ENCODE measurements at regions not wholly inside any gene's neighbourhood (a gene's known extent, or its start where the extent isn't known, plus 50 kb on each side); places are given as distances from the start of the nearest gene placed in this dataset.

DNA sequence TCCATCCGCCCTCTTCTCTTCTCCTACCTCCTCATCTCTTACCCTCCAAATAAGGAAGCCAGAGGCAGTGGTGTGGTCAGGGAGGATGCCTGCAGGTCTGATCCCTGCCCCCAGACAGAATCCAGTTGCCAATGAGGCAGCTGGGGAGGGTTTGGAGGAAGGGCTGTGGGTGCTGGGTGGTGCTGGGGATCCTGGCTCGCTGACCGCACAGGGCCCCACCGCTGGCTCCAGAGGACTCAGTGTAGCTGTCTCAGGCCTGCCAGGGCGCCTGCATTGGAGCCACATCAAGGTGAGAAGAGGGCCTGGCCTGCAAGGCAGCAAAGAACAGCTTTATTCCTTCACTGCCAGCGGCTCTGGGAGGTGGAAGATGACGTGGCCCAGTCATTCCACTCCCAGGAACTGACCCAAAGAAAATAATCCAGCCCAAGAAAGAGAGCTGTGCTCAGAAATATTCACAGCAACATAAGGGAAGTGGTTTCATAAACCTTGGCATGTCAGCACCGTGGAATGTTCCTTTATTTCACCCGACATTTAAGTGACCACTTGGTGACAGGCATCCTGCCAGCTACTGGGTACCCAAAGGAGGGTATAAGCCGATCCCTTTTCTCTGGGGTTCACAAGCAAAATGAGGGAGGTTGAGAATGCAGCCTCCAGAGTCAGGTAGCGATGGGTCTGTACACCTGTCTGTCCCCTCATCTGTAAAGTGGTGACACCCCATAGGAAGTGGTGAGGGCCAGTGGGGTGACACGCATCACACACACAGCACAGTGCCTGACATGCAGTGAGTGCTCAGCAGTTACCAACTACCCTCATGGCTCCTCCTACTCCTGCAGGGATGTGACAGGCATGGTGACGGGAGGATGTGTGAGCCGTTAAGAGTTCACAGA is 125.1 kb downstream of the SNX5 start:
- ATAC-seq: peak; percentile 94 to 97 (median 94)

DNA sequence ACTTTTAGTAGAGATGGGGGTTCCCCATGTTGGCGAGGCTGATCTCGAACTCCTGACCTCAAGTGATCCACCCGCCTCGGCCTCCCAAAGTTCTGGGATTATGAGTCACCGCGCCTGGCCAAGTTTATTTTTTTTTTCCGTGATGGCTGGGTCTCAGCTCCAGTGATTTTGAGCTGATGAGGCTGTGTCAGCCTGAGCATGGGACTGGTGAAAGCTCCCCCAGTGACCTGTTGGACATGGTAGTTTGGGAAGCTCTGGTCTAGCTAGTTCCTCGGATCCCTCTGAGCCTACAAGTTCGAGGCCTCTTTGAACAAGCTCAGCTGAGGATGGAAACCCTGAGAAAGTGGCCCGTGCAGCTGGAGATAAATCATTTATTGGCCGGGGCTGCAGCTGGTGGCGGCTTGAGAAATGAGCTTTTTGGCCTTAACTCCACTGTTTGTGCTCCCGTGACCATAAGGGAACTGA is 126.8 kb downstream of the SNX5 start:
- intact Hi-C loops (cut with micrococcal nuclease): loop anchor here (5.0 kb wide), 1 partner anchor 159 kb away; the partner anchor contains the start of gene RRBP1
- H3K4me3 Mint-ChIP-seq: no peak overlapping the region
- H3K9me3 ChIP-seq (ENCODE audit: control insufficient read depth, insufficient read depth, low read length): no peaks in the 10 kb centered on the region
- H3K36me3 ChIP-seq (ENCODE audit: control insufficient read depth, insufficient read depth, low read length): no peaks in the 10 kb centered on the region
- 92% methylated on average over 13 of the region's 13 CpGs for WGBS (ENCODE audit: insufficient coverage)
- no peaks in the 10 kb centered on the region for H3K9me3 Mint-ChIP-seq
- H3K27me3 Mint-ChIP-seq (ENCODE audit: low read depth in 2 of 2): no peaks in the 10 kb centered on the region
- TF ChIP-seq, protein P1, sequence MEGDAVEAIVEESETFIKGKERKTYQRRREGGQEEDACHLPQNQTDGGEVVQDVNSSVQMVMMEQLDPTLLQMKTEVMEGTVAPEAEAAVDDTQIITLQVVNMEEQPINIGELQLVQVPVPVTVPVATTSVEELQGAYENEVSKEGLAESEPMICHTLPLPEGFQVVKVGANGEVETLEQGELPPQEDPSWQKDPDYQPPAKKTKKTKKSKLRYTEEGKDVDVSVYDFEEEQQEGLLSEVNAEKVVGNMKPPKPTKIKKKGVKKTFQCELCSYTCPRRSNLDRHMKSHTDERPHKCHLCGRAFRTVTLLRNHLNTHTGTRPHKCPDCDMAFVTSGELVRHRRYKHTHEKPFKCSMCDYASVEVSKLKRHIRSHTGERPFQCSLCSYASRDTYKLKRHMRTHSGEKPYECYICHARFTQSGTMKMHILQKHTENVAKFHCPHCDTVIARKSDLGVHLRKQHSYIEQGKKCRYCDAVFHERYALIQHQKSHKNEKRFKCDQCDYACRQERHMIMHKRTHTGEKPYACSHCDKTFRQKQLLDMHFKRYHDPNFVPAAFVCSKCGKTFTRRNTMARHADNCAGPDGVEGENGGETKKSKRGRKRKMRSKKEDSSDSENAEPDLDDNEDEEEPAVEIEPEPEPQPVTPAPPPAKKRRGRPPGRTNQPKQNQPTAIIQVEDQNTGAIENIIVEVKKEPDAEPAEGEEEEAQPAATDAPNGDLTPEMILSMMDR (IDR thresholded peaks at IDR 0.05): no peak
- H3K4me1 ChIP-seq (ENCODE audit: control insufficient read depth, insufficient read depth, low read length): peaks cover 40% of the 10 kb centered on the region
- ATAC-seq (no peak), DNase-seq (no peak)
- peaks cover 35 to 36% of the 10 kb centered on the region in 2 donors for H3K4me1 Mint-ChIP-seq
- no peak overlapping the region for H3K27ac ChIP-seq (ENCODE audit: low read length)
- H3K36me3 Mint-ChIP-seq: no peaks in the 10 kb centered on the region
- H3K4me3 ChIP-seq (ENCODE audit: low read length): no peak overlapping the region
- no peaks in the 10 kb centered on the region for H3K27me3 ChIP-seq (ENCODE audit: control insufficient read depth, insufficient read depth, low read length)
- peak overlapping the region in 1 of 2 donors; percentile 91 for H3K27ac Mint-ChIP-seq

More for the DNA sequence above, 125.1 kb downstream of the SNX5 start:
- Mint-ChIP-seq H3K4me3 (peak overlapping the region; percentile 10), H3K9me3 (no peaks in the 10 kb centered on the region), H3K27ac (peak overlapping the region; percentile 45 to 91), H3K27me3 (ENCODE audit: low read depth in 2 of 2) (no peaks in the 10 kb centered on the region), H3K4me1 (peaks cover 37 to 53% of the 10 kb centered on the region in 2 donors), H3K36me3 (no peaks in the 10 kb centered on the region)
- intact Hi-C loops (cut with micrococcal nuclease): loop anchor here (5.0 kb wide), 1 partner anchor 161 kb away; the partner anchor contains the start of gene RRBP1
- H3K36me3 ChIP-seq (ENCODE audit: control insufficient read depth, insufficient read depth, low read length): no peaks in the 10 kb centered on the region
- 31% methylated on average over 13 of the region's 14 CpGs for WGBS (ENCODE audit: insufficient coverage)
- H3K4me3 ChIP-seq (ENCODE audit: low read length): no peak overlapping the region
- peak; percentile 52 to 61 for DNase-seq
- H3K27ac ChIP-seq (ENCODE audit: low read length): peak overlapping the region; percentile 63
- TF ChIP-seq, protein P1 (IDR thresholded peaks at IDR 0.05): no peak
- H3K9me3 ChIP-seq (ENCODE audit: control insufficient read depth, insufficient read depth, low read length): no peaks in the 10 kb centered on the region
- H3K27me3 ChIP-seq (ENCODE audit: control insufficient read depth, insufficient read depth, low read length): no peaks in the 10 kb centered on the region
- peaks cover 56% of the 10 kb centered on the region for H3K4me1 ChIP-seq (ENCODE audit: control insufficient read depth, insufficient read depth, low read length)

DNA sequence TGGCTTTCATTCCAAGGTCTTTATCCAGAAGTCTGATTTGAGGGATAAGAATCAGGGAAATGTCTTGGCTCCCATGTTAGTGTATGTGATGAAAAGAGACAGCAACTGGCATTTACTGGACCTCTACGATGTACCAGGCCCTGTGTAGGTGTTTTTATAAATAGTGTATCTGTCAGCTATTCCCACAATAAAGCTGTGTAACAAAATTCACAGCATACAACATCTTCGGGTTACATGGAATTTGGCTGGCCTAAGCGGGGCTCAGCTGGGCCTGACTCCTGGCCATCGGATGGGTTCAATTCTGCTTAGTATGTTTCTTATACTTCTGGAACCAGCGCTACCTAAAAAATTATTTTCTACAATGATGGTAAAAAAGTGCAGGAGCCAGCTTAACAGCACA is 128.2 kb downstream of the SNX5 start:
- H3K4me3 ChIP-seq (ENCODE audit: low read length): no peak overlapping the region
- DNase-seq: no peak
- H3K4me1 ChIP-seq (ENCODE audit: control insufficient read depth, insufficient read depth, low read length): peaks cover 27% of the 10 kb centered on the region
- peak overlapping the region in 1 of 2 donors; percentile 73 for H3K27ac Mint-ChIP-seq
- WGBS (ENCODE audit: insufficient coverage): 97% methylated on average over 5 of the region's 5 CpGs
- H3K36me3 ChIP-seq (ENCODE audit: control insufficient read depth, insufficient read depth, low read length): no peaks in the 10 kb centered on the region
- intact Hi-C loops (cut with micrococcal nuclease): loop anchor here (5.0 kb wide), 1 partner anchor 158 kb away; the partner anchor contains the start of gene RRBP1
- ATAC-seq: no peak
- no peaks in the 10 kb centered on the region for H3K27me3 Mint-ChIP-seq (ENCODE audit: low read depth in 2 of 2)
- H3K4me1 Mint-ChIP-seq: peaks cover 22 to 24% of the 10 kb centered on the region in 2 donors
- TF ChIP-seq, protein P1 (IDR thresholded peaks at IDR 0.05): no peak
- H3K9me3 Mint-ChIP-seq: no peaks in the 10 kb centered on the region
- H3K9me3 ChIP-seq (ENCODE audit: control insufficient read depth, insufficient read depth, low read length): no peaks in the 10 kb centered on the region
- no peak overlapping the region for H3K4me3 Mint-ChIP-seq
- H3K27ac ChIP-seq (ENCODE audit: low read length): no peak overlapping the region
- H3K36me3 Mint-ChIP-seq: no peaks in the 10 kb centered on the region
- H3K27me3 ChIP-seq (ENCODE audit: control insufficient read depth, insufficient read depth, low read length): no peaks in the 10 kb centered on the region
